ENCODE measurements at regions not wholly inside any gene's neighbourhood (a gene's known extent, or its start where the extent isn't known, plus 50 kb on each side); places are given as distances from the start of the nearest gene placed in this dataset.

DNA sequence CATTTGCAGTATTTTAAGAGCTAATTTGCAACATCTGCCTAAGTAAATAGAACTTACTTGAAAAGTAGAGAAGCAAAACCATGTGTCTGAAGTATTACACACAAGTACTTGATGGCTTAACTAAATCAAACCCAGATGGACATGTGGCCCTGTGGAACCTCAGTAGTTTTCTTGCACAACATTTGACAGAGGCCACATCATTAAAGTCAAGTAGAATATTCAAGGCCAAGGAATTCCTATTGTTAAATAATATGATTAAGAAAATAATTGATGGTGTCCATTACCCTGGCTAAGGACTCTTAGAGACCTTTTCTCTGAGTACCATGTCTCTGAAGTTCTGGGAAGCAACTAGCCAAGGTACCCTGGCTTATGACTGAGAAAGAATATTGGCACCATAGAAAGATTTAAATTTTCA is 135.4 kb upstream of the OTUD4 start:
- H3K4me3 ChIP-seq (ENCODE audit: insufficient read length, low read depth): no peak overlapping the region
- H3K9me3 ChIP-seq (ENCODE audit: insufficient read depth, low read length): no peaks in the 10 kb centered on the region
- no peak overlapping the region for H3K9ac ChIP-seq (ENCODE audit: insufficient read length, low read depth)
- no peaks in the 10 kb centered on the region for H3K27me3 ChIP-seq (ENCODE audit: insufficient read depth, insufficient read length)
- no peak for DNase-seq (ENCODE audit: low read depth, low spot score)
- no peaks in the 10 kb centered on the region for H3K4me1 ChIP-seq (ENCODE audit: insufficient read depth, insufficient read length)
- TF ChIP-seq SUZ12 (IDR thresholded peaks at IDR 0.05; ENCODE audit: extremely low read depth, insufficient read depth, insufficient read length) (no peak), ZNF274 (IDR thresholded peaks at IDR 0.05; ENCODE audit: low read depth, low read length) (no peak), YY1 (IDR thresholded peaks at IDR 0.05; ENCODE audit: insufficient read depth, insufficient read length) (no peak)
- no peaks in the 10 kb centered on the region for H3K36me3 ChIP-seq (ENCODE audit: insufficient read depth, insufficient read length, low read length)

DNA sequence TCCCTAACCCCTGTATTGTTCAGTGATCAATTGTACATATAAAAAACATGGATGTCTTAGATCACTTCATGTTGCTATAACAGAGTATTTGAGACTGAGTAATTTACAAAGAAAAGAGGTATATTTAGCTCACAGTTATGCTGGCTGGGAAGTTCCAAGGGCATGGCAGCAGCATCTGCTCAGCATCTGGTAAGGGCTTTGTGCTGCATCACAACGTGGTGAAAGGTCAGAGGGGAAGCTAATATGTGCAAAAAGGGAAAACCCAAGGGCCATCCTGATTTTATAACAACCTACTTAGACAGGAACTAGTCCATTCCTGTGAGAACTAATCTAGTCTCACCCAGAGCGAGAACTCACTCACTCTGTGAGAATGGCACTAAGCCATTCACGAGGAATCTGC is 128.2 kb upstream of the OTUD4 start:
- DNase-seq (ENCODE audit: low read depth, low spot score): no peak
- no peak overlapping the region for H3K4me3 ChIP-seq (ENCODE audit: insufficient read length, low read depth)
- no peak overlapping the region for H3K9ac ChIP-seq (ENCODE audit: insufficient read length, low read depth)
- no peaks in the 10 kb centered on the region for H3K27me3 ChIP-seq (ENCODE audit: insufficient read depth, insufficient read length)
- H3K9me3 ChIP-seq (ENCODE audit: insufficient read depth, low read length): no peaks in the 10 kb centered on the region
- no peaks in the 10 kb centered on the region for H3K4me1 ChIP-seq (ENCODE audit: insufficient read depth, insufficient read length)
- TF ChIP-seq YY1 (IDR thresholded peaks at IDR 0.05; ENCODE audit: insufficient read depth, insufficient read length) (no peak), SUZ12 (IDR thresholded peaks at IDR 0.05; ENCODE audit: extremely low read depth, insufficient read depth, insufficient read length) (no peak), ZNF274 (IDR thresholded peaks at IDR 0.05; ENCODE audit: low read depth, low read length) (no peak)
- H3K36me3 ChIP-seq (ENCODE audit: insufficient read depth, insufficient read length, low read length): no peaks in the 10 kb centered on the region

DNA sequence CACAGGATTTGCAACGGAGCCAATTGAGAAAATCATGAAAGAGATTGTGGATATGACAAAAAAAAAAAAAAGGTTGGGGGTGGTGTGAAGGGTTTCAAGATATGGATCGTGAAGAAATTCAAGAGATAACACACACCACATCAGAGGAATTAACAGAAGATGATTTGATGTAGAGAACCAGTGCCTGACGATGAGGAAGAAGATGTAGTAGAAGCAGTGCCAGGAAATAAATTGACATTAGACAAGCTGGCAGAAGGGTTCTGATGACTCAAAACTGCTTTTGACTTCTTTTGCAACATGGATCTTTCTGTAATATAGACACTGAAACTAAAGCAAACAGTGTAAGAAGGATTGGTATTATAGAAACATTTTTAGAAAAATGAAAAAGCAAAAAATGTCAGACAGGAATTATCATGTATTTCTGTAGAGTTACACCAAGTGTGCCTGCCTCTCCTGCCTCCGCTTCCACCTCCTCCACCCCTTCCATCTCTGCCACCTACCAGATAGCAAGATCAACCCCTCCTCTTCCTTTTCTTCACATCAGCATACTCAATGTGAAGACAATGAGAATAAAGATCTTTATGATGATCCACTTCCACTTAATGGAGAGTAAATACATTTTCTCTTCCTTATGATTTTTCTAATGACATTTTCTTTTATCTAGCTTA is 127.5 kb upstream of the OTUD4 start:
- no peaks in the 10 kb centered on the region for H3K4me1 ChIP-seq (ENCODE audit: insufficient read depth, insufficient read length)
- no peak overlapping the region for H3K9ac ChIP-seq (ENCODE audit: insufficient read length, low read depth)

DNA sequence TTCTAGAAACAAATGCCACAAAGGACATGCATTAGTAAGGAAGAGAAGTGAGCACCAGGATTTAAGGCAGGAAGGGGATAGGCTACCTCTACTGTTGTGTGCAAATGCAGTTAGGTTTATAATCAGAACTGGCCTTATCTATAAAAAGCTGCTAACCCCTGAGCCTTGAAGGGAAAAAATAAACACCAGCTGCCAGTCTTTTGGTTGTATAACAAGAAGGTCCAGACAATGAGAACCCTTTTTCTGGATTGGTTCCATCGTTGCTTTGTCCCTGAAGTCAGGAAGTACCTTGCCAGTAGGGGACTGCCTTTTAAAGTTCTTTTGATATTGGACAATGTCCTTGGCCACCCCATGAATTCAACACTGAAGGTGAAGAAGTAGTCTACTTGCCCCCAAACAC is 126.7 kb upstream of the OTUD4 start:
- Histone ChIP-seq H3K4me3 (ENCODE audit: insufficient read length, low read depth) (no peak overlapping the region), H3K9ac (ENCODE audit: insufficient read length, low read depth) (no peak overlapping the region), H3K36me3 (ENCODE audit: insufficient read depth, insufficient read length, low read length) (no peaks in the 10 kb centered on the region), H3K4me1 (ENCODE audit: insufficient read depth, insufficient read length) (no peaks in the 10 kb centered on the region), H3K27me3 (ENCODE audit: insufficient read depth, insufficient read length) (no peaks in the 10 kb centered on the region), H3K9me3 (ENCODE audit: insufficient read depth, low read length) (no peaks in the 10 kb centered on the region)
- no peak for TF ChIP-seq ZNF274 (IDR thresholded peaks at IDR 0.05; ENCODE audit: low read depth, low read length)
- no peak for DNase-seq (ENCODE audit: low read depth, low spot score)

More for the DNA sequence above, 127.5 kb upstream of the OTUD4 start:
- no peaks in the 10 kb centered on the region for H3K9me3 ChIP-seq (ENCODE audit: insufficient read depth, low read length)
- H3K36me3 ChIP-seq (ENCODE audit: insufficient read depth, insufficient read length, low read length): no peaks in the 10 kb centered on the region
- no peak for TF ChIP-seq SUZ12 (IDR thresholded peaks at IDR 0.05; ENCODE audit: extremely low read depth, insufficient read depth, insufficient read length)
- TF ChIP-seq YY1 (IDR thresholded peaks at IDR 0.05; ENCODE audit: insufficient read depth, insufficient read length): no peak
- no peak for TF ChIP-seq ZNF274 (IDR thresholded peaks at IDR 0.05; ENCODE audit: low read depth, low read length)
- no peak overlapping the region for H3K4me3 ChIP-seq (ENCODE audit: insufficient read length, low read depth)
- no peaks in the 10 kb centered on the region for H3K27me3 ChIP-seq (ENCODE audit: insufficient read depth, insufficient read length)
- DNase-seq (ENCODE audit: low read depth, low spot score): no peak

DNA sequence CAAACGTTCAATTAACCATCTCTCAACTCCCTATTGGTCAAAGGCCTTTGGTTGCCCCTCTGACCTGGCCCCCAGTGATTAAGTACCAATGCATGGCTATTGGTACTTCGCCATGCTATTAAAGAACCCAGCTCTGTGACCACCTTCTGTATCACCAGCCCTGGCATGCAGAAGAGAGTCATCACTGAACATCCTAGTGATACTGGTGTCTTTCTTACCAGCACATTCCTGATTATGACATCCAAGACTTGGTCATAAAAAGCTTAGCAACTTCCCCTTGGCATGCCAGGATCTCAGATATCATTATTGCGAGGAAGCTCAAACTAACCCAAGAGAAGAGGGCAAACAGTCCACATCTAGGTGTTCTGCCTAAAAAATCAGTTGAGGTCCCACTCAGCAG is 122.3 kb upstream of the OTUD4 start:
- no peaks in the 10 kb centered on the region for H3K36me3 ChIP-seq (ENCODE audit: insufficient read depth, insufficient read length, low read length)
- DNase-seq (ENCODE audit: low read depth, low spot score): no peak

DNA sequence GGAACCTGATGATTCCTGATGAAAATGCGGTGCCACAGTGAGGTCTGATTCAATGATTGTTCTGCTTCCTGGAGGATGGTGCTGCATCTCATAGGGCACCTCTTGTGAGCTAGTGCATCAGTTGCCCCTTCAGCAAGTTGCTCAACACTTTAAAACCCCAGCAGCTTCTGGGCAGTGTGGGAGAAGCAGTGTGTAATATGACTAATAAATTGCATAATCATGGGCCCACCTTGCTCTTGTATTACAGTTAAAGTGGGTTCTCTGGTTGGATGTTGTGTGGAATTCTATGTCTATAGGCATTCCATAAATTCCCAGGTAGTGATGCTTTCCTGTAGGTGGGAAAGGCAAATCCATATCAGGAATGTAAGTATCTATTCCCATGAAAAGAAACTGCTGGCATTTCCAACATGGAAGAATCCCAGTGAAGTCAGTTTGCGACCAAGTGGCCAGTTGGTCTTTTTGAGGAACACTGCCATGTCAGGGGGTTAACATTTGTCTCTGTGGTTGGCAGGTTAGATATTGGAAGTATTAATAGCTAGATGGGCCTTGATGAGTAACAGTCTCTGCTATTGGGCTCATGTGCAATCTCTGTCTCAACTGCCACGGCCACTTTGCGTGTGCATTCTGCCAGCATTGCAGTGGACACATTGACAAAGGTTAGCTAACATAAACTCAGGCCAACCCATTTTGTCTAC is 121.1 kb upstream of the OTUD4 start:
- no peak for DNase-seq (ENCODE audit: low read depth, low spot score)
- no peaks in the 10 kb centered on the region for H3K36me3 ChIP-seq (ENCODE audit: insufficient read depth, insufficient read length, low read length)
- no peak overlapping the region for H3K9ac ChIP-seq (ENCODE audit: insufficient read length, low read depth)
- no peaks in the 10 kb centered on the region for H3K4me1 ChIP-seq (ENCODE audit: insufficient read depth, insufficient read length)
- TF ChIP-seq SUZ12 (IDR thresholded peaks at IDR 0.05; ENCODE audit: extremely low read depth, insufficient read depth, insufficient read length): no peak
- no peak for TF ChIP-seq YY1 (IDR thresholded peaks at IDR 0.05; ENCODE audit: insufficient read depth, insufficient read length)
- no peak for TF ChIP-seq ZNF274 (IDR thresholded peaks at IDR 0.05; ENCODE audit: low read depth, low read length)
- no peak overlapping the region for H3K4me3 ChIP-seq (ENCODE audit: insufficient read length, low read depth)
- H3K27me3 ChIP-seq (ENCODE audit: insufficient read depth, insufficient read length): no peaks in the 10 kb centered on the region
- H3K9me3 ChIP-seq (ENCODE audit: insufficient read depth, low read length): no peaks in the 10 kb centered on the region

More for the DNA sequence above, 122.3 kb upstream of the OTUD4 start:
- no peaks in the 10 kb centered on the region for H3K27me3 ChIP-seq (ENCODE audit: insufficient read depth, insufficient read length)
- no peaks in the 10 kb centered on the region for H3K9me3 ChIP-seq (ENCODE audit: insufficient read depth, low read length)
- no peak overlapping the region for H3K9ac ChIP-seq (ENCODE audit: insufficient read length, low read depth)
- no peaks in the 10 kb centered on the region for H3K4me1 ChIP-seq (ENCODE audit: insufficient read depth, insufficient read length)
- TF ChIP-seq ZNF274 (IDR thresholded peaks at IDR 0.05; ENCODE audit: low read depth, low read length) (no peak), SUZ12 (IDR thresholded peaks at IDR 0.05; ENCODE audit: extremely low read depth, insufficient read depth, insufficient read length) (no peak), YY1 (IDR thresholded peaks at IDR 0.05; ENCODE audit: insufficient read depth, insufficient read length) (no peak)
- no peak overlapping the region for H3K4me3 ChIP-seq (ENCODE audit: insufficient read length, low read depth)

DNA sequence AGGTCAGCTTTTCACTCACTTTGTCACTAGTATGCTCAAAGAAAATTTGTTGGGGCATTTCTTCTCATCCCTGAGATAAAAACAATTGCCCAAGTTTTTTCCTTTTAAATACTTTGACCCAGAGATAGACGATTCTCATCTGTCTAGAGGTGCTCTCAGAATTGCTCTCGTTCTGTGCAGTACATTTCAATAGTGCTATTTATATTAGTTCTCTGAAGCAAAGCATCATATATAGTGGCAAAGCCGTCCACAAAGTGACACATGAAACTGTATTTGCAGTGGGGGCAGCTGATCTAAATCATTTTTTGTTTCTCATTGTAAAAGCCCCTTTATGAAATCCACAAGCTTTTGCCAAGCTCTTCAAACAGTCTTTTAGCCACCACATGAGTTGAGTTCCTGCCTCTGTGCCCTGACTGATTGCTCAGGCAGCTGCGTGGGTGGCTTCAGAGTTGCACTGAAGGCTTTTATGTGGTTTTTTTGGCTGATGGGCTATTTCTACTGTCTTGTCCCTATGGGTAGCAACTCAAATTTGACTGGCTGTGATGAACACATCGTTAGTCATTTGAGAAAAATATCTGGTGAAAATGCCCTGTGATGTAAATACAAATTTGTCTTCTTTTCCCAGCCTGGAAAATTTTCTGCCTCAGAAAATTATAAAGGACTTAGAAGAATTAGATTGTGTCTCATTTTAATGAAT is 119.1 kb upstream of the OTUD4 start:
- Histone ChIP-seq H3K9ac (ENCODE audit: insufficient read length, low read depth) (no peak overlapping the region), H3K27me3 (ENCODE audit: insufficient read depth, insufficient read length) (no peaks in the 10 kb centered on the region), H3K36me3 (ENCODE audit: insufficient read depth, insufficient read length, low read length) (no peaks in the 10 kb centered on the region), H3K9me3 (ENCODE audit: insufficient read depth, low read length) (no peaks in the 10 kb centered on the region), H3K4me1 (ENCODE audit: insufficient read depth, insufficient read length) (no peaks in the 10 kb centered on the region), H3K4me3 (ENCODE audit: insufficient read length, low read depth) (no peak overlapping the region)
- no peak for DNase-seq (ENCODE audit: low read depth, low spot score)
- TF ChIP-seq SUZ12 (IDR thresholded peaks at IDR 0.05; ENCODE audit: extremely low read depth, insufficient read depth, insufficient read length) (no peak), YY1 (IDR thresholded peaks at IDR 0.05; ENCODE audit: insufficient read depth, insufficient read length) (no peak), ZNF274 (IDR thresholded peaks at IDR 0.05; ENCODE audit: low read depth, low read length) (no peak)

All from NT2/D1 (cell line).